Left ventricle myocardium inferior (tissue), 1 donor: ENCODE measurements at regions not wholly inside any gene's neighbourhood (a gene's known extent, or its start where the extent isn't known, plus 50 kb on each side); places are given as distances from the start of the nearest gene placed in this dataset.

ENCODE experiments used
- DNase-seq: peaks from one replicate; pipeline ENCODE4 v3.0.0-alpha.2; 2020
- H3K27ac ChIP-seq: fragments of 200-600 bp; replicated peaks from 2 replicates; pipeline ENCODE4 v1.8.0; 2021
- H3K27me3 ChIP-seq: fragments of 200-600 bp; 2 replicates; pipeline ENCODE4 v1.8.0; 2021; ENCODE audit warnings: low read depth
- H3K36me3 ChIP-seq: fragments of 200-600 bp; 2 replicates; pipeline ENCODE4 v1.8.0; 2021
- H3K4me1 ChIP-seq: fragments of 200-600 bp; 2 replicates; pipeline ENCODE4 v1.8.0; 2021
- H3K4me3 ChIP-seq: fragments of 200-600 bp; 2 replicates; pipeline ENCODE4 v1.8.0; 2021; ENCODE audit warnings: mild to moderate bottlenecking, moderate library complexity
- H3K9me3 ChIP-seq: fragments of 200-600 bp; replicated peaks from 2 replicates; pipeline ENCODE4 v1.8.0; 2021
- intact Hi-C: fragments of 100-400 bp; cut with micrococcal nuclease; formaldehyde crosslinking; loops from one replicate; pipeline ENCODE4 v1.11.0; 2022
- TF ChIP-seq, protein P1 (sequence below): fragments of 200-600 bp; IDR thresholded peaks from 2 replicates; pipeline ENCODE4 v1.8.0; 2021; ENCODE audit warnings: antibody characterized with exemption, mild to moderate bottlenecking, borderline replicate concordance
- donor health status: DM: no; HTN: yes; CAD: no; lungs with severe emphysema.

DNA sequence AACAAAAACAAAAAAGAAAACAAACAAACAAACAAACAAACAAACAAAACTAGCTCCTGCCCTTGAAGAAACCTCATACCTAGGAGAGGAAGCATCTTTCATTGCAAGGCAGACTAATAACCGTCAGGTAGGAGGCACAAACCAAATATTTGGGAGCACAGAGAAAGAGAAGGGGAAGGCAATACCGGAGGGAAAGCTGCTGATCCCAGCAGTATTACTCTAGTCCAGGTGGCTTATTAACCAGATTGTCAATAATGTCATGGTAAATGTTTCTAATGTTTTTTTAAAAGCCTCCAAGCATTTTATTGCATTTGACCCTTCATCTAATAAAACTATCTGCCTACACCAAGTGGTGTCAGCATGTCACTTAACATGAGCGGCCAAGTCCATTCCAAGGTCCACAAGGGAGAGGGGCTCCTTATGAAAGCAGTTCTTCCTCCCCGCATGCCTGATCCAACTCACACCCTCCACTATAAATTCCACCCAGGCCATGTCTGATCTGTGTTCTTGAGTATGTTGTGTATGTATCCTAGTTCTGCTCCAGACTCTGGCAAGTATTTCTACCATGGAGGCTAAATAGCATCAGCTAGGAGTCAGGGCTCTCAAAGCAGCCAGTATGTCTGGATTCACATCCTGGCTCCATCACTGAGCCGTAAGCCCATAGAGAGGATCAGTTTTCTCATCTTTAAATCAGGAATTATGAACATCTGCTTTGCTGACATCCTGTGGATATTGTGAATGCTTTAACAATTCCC is 208.1 kb upstream of the TENM4 start:
- H3K27me3 ChIP-seq: peaks cover 21% of the 10 kb centered on the region
- no peak for DNase-seq
- H3K4me3 ChIP-seq: no peak overlapping the region
- no peaks in the 10 kb centered on the region for H3K4me1 ChIP-seq
- H3K9me3 ChIP-seq: no peaks in the 10 kb centered on the region
- intact Hi-C loops: no loop called here
- no peak overlapping the region for H3K27ac ChIP-seq
- TF ChIP-seq, protein P1, sequence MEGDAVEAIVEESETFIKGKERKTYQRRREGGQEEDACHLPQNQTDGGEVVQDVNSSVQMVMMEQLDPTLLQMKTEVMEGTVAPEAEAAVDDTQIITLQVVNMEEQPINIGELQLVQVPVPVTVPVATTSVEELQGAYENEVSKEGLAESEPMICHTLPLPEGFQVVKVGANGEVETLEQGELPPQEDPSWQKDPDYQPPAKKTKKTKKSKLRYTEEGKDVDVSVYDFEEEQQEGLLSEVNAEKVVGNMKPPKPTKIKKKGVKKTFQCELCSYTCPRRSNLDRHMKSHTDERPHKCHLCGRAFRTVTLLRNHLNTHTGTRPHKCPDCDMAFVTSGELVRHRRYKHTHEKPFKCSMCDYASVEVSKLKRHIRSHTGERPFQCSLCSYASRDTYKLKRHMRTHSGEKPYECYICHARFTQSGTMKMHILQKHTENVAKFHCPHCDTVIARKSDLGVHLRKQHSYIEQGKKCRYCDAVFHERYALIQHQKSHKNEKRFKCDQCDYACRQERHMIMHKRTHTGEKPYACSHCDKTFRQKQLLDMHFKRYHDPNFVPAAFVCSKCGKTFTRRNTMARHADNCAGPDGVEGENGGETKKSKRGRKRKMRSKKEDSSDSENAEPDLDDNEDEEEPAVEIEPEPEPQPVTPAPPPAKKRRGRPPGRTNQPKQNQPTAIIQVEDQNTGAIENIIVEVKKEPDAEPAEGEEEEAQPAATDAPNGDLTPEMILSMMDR: no peak
- H3K36me3 ChIP-seq: no peaks in the 10 kb centered on the region

DNA sequence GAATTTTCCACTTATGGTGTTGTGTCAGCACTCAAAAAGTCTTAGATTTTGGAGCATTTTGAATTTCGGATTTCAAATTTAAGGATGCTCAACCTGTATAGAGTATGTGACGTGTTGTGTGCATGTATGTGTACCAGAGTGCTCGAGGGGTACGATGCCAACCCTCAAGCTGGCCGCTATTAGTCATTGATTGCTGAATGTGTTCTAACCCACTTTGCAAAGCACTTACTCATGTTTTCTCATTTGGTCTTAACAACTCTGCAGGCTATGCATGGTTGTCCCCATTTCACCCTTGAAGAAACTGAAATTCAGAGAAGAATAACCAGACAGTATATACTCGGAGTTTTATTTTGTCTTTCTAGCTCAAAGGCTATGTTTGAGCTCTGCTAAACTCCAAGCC is 196.4 kb upstream of the TENM4 start:
- Histone ChIP-seq H3K4me3 (no peak overlapping the region), H3K9me3 (no peaks in the 10 kb centered on the region), H3K27ac (no peak overlapping the region), H3K36me3 (no peaks in the 10 kb centered on the region), H3K27me3 (no peaks in the 10 kb centered on the region), H3K4me1 (no peaks in the 10 kb centered on the region)
- DNase-seq: no peak
- intact Hi-C loops: no loop called here
- TF ChIP-seq, protein P1: no peak

DNA sequence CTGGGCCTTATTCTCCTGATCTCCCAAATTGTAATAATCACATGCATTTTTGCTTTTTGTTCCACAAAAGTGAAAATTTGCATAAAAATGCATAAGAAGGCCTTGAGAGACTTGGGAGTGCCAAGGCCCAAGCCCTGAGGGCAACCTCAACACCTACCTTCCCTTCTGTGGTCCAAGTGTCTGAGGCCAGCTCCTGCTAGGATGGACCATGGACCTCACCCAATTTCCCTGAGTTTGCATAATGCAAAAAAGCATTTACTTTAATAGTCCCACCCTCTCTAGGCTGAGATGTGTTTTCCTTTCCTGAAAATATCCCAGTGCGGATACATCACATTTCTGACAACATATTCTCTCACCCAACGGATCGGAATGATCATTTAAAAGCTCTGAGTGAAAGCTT is 194.1 kb upstream of the TENM4 start:
- H3K4me1 ChIP-seq: no peaks in the 10 kb centered on the region
- intact Hi-C loops: no loop called here
- no peak for DNase-seq
- no peaks in the 10 kb centered on the region for H3K27me3 ChIP-seq
- H3K4me3 ChIP-seq: no peak overlapping the region
- no peaks in the 10 kb centered on the region for H3K36me3 ChIP-seq
- TF ChIP-seq, protein P1: no peak
- no peaks in the 10 kb centered on the region for H3K9me3 ChIP-seq
- H3K27ac ChIP-seq: no peak overlapping the region

DNA sequence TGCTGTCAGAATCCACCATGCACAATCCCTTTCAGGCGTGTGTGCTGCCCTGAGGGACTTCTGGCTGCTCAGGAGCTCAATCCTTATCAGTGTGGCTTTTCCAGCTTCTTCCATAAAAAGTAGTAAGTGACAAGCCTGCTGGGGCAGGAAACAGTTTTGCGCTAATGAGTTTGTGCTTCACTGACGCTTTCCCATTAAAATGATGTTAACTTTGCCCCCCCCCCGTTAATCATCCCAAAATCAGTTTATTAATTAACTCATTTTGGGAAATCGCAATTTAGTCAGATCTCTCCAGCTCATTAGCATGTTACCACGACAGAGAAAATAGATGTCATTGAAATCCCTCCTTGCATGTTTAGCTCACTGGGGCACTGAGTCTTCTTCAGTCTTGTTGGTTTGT is 186.5 kb upstream of the TENM4 start:
- H3K4me3 ChIP-seq: no peak overlapping the region
- intact Hi-C loops: no loop called here
- H3K9me3 ChIP-seq: peaks cover 10% of the 10 kb centered on the region
- no peak for DNase-seq
- TF ChIP-seq, protein P1: no peak
- H3K4me1 ChIP-seq: no peaks in the 10 kb centered on the region
- H3K36me3 ChIP-seq: no peaks in the 10 kb centered on the region
- peaks cover 14% of the 10 kb centered on the region for H3K27me3 ChIP-seq
- no peak overlapping the region for H3K27ac ChIP-seq

DNA sequence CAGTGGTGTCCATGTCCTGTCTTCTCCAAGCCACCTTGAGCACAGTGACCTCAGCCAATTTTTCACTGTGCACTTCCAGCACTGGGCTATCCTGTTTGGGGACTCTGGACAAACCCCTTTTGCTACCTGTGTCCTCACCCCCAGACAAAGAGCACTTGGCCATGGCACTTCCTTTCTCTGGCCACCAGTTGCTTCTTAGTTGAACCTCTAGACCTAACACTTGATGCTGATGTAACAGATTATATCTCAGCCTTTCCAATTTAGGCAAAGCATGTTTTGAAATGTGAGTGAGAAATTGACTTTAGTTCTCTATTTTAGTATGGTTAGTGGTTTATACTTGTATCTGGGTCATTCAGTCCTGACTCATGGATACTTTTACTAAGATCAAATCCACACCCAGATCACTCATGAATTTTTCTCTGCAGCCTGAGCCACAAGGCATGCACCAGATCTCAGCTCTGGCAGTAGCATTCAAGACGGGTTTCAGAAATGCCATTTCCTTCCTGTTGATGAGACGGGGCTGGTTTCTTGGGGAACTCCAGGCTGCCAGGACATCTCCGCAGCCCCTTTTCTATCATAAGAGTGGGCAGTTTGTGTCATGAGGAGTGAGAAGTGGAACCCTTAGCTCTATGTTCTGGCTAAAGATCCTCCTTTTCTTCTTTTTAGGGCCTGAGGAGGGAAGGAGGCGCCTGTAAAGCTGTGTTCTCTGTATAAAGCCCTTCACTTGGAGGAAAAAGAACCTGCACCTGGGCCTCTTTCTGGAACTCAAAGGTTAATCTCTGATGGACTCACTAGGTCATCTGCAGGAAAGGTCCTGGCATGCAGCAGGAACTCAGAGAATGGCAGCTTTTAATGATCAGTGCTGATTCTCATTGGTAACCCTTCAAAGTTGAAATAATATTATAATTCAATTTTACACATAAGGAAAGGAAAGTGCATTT is 185.6 kb upstream of the TENM4 start:
- TF ChIP-seq, protein P1: no peak
- Histone ChIP-seq H3K9me3 (peaks cover 10% of the 10 kb centered on the region), H3K27me3 (peaks cover 14% of the 10 kb centered on the region), H3K36me3 (no peaks in the 10 kb centered on the region), H3K27ac (no peak overlapping the region), H3K4me1 (no peaks in the 10 kb centered on the region), H3K4me3 (no peak overlapping the region)
- intact Hi-C loops: no loop called here
- no peak for DNase-seq
